ENCODE measurements at regions not wholly inside any gene's neighbourhood (a gene's known extent, or its start where the extent isn't known, plus 50 kb on each side); places are given as distances from the start of the nearest gene placed in this dataset.

DNA sequence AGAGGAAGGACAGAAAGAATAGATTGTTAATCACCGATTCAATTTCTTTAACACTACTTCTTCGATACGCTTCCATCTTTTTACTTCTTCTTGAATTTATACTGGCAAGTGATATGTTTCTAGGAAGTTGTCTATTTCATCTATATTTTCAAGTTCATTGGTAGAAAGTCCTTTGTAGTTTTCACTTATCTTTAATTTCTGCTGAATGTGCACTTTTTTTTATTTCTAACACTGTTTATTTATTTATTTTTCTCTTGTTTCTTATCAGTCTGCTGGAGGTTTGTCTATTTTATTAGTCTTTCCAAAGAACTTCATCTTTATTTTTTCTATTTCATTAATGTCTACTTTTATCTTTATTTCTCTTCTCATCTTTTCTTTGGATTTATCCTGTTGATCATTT lies 63.6 kb downstream of the SIX1 start:
- TF ChIP-seq, protein P1, sequence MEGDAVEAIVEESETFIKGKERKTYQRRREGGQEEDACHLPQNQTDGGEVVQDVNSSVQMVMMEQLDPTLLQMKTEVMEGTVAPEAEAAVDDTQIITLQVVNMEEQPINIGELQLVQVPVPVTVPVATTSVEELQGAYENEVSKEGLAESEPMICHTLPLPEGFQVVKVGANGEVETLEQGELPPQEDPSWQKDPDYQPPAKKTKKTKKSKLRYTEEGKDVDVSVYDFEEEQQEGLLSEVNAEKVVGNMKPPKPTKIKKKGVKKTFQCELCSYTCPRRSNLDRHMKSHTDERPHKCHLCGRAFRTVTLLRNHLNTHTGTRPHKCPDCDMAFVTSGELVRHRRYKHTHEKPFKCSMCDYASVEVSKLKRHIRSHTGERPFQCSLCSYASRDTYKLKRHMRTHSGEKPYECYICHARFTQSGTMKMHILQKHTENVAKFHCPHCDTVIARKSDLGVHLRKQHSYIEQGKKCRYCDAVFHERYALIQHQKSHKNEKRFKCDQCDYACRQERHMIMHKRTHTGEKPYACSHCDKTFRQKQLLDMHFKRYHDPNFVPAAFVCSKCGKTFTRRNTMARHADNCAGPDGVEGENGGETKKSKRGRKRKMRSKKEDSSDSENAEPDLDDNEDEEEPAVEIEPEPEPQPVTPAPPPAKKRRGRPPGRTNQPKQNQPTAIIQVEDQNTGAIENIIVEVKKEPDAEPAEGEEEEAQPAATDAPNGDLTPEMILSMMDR (IDR thresholded peaks at IDR 0.05): no peak

DNA sequence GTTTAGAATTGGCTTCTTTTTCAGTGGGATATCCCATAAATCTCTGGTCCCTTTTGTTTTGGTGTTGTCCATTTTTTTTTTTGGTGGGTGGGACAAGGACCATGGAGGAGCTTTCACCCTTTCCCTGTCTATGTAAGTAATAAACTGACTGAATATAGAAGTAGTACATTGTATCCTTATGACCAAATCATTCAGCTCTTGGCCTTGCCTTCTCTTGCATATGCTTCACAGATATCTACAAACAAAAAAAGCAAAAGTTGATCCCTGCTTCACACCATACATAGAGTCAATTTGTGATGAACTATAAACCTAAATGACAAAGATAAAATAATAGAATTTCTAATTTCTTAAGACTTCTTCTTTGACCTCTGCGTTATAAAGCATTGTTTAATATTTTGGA lies 59.8 kb downstream of the SIX1 start:
- no peaks in the 10 kb centered on the region for H3K36me3 ChIP-seq
- H3K27ac ChIP-seq: no peak overlapping the region
- peaks cover 0 to 7% of the 10 kb centered on the region in 2 donors for H3K4me1 ChIP-seq (ENCODE audit: control insufficient read depth in 1 of 2, low read depth in 2 of 2)
- H3K27me3 ChIP-seq (replicated peaks; ENCODE audit: insufficient read depth): no peaks in the 10 kb centered on the region
- TF ChIP-seq, protein P1 (IDR thresholded peaks at IDR 0.05): no peak
- H3K4me3 ChIP-seq: no peak overlapping the region
- DNase-seq (ENCODE audit: low spot score) (no peak), ATAC-seq (ENCODE audit: insufficient number of reproducible peaks, low FRiP score, low read depth) (no peak)
- H3K9me3 ChIP-seq: no peaks in the 10 kb centered on the region

More for the DNA sequence above, 63.6 kb downstream of the SIX1 start:
- Histone ChIP-seq H3K4me3 (no peak overlapping the region), H3K9me3 (no peaks in the 10 kb centered on the region), H3K4me1 (ENCODE audit: control insufficient read depth in 1 of 2, low read depth in 2 of 2) (no peaks in the 10 kb centered on the region), H3K27me3 (replicated peaks; ENCODE audit: insufficient read depth) (no peaks in the 10 kb centered on the region), H3K36me3 (no peaks in the 10 kb centered on the region), H3K27ac (no peak overlapping the region)
- ATAC-seq (ENCODE audit: insufficient number of reproducible peaks, low FRiP score, low read depth): no peak
- DNase-seq (ENCODE audit: low spot score): no peak

DNA sequence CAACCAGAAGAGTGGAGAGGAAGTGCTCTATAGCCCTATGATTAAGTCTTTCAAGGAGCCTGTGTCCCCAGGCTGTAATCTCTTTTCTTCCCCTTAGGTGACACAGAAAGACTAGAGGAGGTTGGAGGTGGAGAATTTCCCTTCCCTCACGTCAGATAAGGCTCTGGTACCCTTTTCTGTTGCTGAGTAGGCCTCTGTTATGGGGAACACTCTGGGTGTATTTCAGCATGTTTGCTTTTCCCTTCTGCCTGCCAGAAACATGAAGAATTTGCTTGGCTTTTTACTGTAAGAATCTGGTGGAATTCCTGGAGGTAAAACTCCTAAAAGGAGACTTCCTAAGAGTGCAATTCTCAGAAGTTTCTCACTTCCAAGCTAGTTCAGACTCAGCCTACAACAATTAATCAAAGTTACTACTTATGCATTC lies 58.3 kb downstream of the SIX1 start:
- DNase-seq (ENCODE audit: low spot score) (no peak), ATAC-seq (ENCODE audit: insufficient number of reproducible peaks, low FRiP score, low read depth) (no peak)
- Histone ChIP-seq H3K9me3 (no peaks in the 10 kb centered on the region), H3K27ac (no peak overlapping the region), H3K4me1 (ENCODE audit: control insufficient read depth in 1 of 2, low read depth in 2 of 2) (peaks cover 0 to 7% of the 10 kb centered on the region in 2 donors), H3K4me3 (no peak overlapping the region), H3K36me3 (no peaks in the 10 kb centered on the region), H3K27me3 (replicated peaks; ENCODE audit: insufficient read depth) (no peaks in the 10 kb centered on the region)
- TF ChIP-seq, protein P1 (IDR thresholded peaks at IDR 0.05): no peak
